PC-3 (cell line): ENCODE measurements at regions not wholly inside any gene's neighbourhood (a gene's known extent, or its start where the extent isn't known, plus 50 kb on each side); places are given as distances from the start of the nearest gene placed in this dataset.

Experiments used
- EZH2 ChIP-seq: fragments of 300-600 bp; sonication (generic); IDR thresholded peaks from one replicate; pipeline ENCODE4 v1.6.1; 2017; ENCODE audit warnings: antibody characterized with exemption, mild to moderate bottlenecking, low read length; ENCODE audit not compliant: unreplicated experiment
- EZH2phosphoT487 ChIP-seq: fragments of 300-600 bp; sonication (generic); IDR thresholded peaks from 2 replicates; pipeline ENCODE4 v1.6.1; 2018; ENCODE audit warnings: mild to moderate bottlenecking, antibody characterized with exemption, low read length, borderline replicate concordance
- TF ChIP-seq, protein P1 (sequence below): fragments of 300-600 bp; sonication (generic); conservative IDR thresholded peaks from 2 replicates; pipeline ENCODE4 v1.5.1; 2017; ENCODE audit warnings: antibody characterized with exemption, low read depth, mild to moderate bottlenecking, low read length

DNA sequence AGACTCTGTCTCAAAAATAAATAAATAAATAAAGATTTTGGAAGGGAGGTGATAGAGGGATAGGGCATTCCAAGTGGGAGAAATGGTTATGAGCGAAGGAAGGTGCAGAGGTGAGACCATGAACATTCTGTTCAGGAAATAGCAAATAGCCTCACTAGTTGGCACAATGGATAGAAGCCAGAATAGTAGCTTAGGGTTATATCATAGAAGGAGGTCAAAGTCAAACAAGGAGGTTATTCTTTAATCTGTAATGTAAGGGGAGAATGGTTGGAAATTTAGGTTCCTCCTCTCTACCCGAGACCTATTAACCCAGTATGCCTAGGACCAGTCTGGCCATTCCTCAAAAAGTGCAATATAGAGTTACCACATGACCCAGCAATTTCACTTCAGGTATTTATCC lies 275.8 kb downstream of the MN1 start:
- TF ChIP-seq, protein P1, sequence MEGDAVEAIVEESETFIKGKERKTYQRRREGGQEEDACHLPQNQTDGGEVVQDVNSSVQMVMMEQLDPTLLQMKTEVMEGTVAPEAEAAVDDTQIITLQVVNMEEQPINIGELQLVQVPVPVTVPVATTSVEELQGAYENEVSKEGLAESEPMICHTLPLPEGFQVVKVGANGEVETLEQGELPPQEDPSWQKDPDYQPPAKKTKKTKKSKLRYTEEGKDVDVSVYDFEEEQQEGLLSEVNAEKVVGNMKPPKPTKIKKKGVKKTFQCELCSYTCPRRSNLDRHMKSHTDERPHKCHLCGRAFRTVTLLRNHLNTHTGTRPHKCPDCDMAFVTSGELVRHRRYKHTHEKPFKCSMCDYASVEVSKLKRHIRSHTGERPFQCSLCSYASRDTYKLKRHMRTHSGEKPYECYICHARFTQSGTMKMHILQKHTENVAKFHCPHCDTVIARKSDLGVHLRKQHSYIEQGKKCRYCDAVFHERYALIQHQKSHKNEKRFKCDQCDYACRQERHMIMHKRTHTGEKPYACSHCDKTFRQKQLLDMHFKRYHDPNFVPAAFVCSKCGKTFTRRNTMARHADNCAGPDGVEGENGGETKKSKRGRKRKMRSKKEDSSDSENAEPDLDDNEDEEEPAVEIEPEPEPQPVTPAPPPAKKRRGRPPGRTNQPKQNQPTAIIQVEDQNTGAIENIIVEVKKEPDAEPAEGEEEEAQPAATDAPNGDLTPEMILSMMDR, result no peak
- TF ChIP-seq EZH2 (no peak), EZH2phosphoT487 (no peak)
